ENCODE measurements at regions not wholly inside any gene's neighbourhood (a gene's known extent, or its start where the extent isn't known, plus 50 kb on each side); places are given as distances from the start of the nearest gene placed in this dataset.

GRCh38 chr9:135335691-135336181 lies 143.8 kb upstream of the PPP1R26 start:
- no peak for TF ChIP-seq CTCF (IDR thresholded peaks at IDR 0.05; ENCODE audit: extremely low read depth, low read depth, low read length)
- peak; percentile 55 for DNase-seq (ENCODE audit: insufficient read length, low spot score, missing footprints)
- H3K79me2 ChIP-seq (ENCODE audit: insufficient read depth, low read length): no peaks in the 10 kb centered on the region

GRCh38 chr9:135336722-135337527 lies 142.7 kb upstream of the PPP1R26 start:
- no peak for TF ChIP-seq CTCF (IDR thresholded peaks at IDR 0.05; ENCODE audit: extremely low read depth, low read depth, low read length)
- no peak overlapping the region for H2AFZ ChIP-seq (ENCODE audit: low read length)
- H3K79me2 ChIP-seq (ENCODE audit: insufficient read depth, low read length): no peaks in the 10 kb centered on the region

More at GRCh38 chr9:135335691-135336181, 143.8 kb upstream of the PPP1R26 start:
- H3K9me3 ChIP-seq (ENCODE audit: low read depth, low read length): no peaks in the 10 kb centered on the region
- H3K4me3 ChIP-seq (ENCODE audit: insufficient read depth, low read length): no peak overlapping the region
- no peaks in the 10 kb centered on the region for H3K36me3 ChIP-seq (ENCODE audit: insufficient read depth, low read length)
- no peaks in the 10 kb centered on the region for H4K20me1 ChIP-seq (ENCODE audit: insufficient read depth, low read length)
- H3K4me2 ChIP-seq (ENCODE audit: insufficient read depth, low read length): no peak overlapping the region
- no peak overlapping the region for H3K27ac ChIP-seq (ENCODE audit: low read depth, low read length)
- peaks cover 11% of the 10 kb centered on the region for H3K27me3 ChIP-seq (ENCODE audit: insufficient read depth, low read length)
- H2AFZ ChIP-seq (ENCODE audit: low read length): no peak overlapping the region
- no peaks in the 10 kb centered on the region for H3K4me1 ChIP-seq (ENCODE audit: insufficient read depth, low read length)

GRCh38 chr9:135338546-135338945 lies 141.0 kb upstream of the PPP1R26 start:
- Histone ChIP-seq H3K79me2 (ENCODE audit: insufficient read depth, low read length) (no peaks in the 10 kb centered on the region), H3K4me1 (ENCODE audit: insufficient read depth, low read length) (no peaks in the 10 kb centered on the region)
- no peak for TF ChIP-seq CTCF (IDR thresholded peaks at IDR 0.05; ENCODE audit: extremely low read depth, low read depth, low read length)

More at GRCh38 chr9:135336722-135337527, 142.7 kb upstream of the PPP1R26 start:
- peak; percentile 73 for DNase-seq (ENCODE audit: insufficient read length, low spot score, missing footprints)
- no peaks in the 10 kb centered on the region for H3K36me3 ChIP-seq (ENCODE audit: insufficient read depth, low read length)
- H3K27ac ChIP-seq (ENCODE audit: low read depth, low read length): no peak overlapping the region
- no peak overlapping the region for H3K4me2 ChIP-seq (ENCODE audit: insufficient read depth, low read length)
- no peaks in the 10 kb centered on the region for H3K4me1 ChIP-seq (ENCODE audit: insufficient read depth, low read length)
- H3K4me3 ChIP-seq (ENCODE audit: insufficient read depth, low read length): no peak overlapping the region
- no peaks in the 10 kb centered on the region for H4K20me1 ChIP-seq (ENCODE audit: insufficient read depth, low read length)
- peaks cover 14% of the 10 kb centered on the region for H3K27me3 ChIP-seq (ENCODE audit: insufficient read depth, low read length)
- no peaks in the 10 kb centered on the region for H3K9me3 ChIP-seq (ENCODE audit: low read depth, low read length)

GRCh38 chr9:135339378-135339973 lies 140.1 kb upstream of the PPP1R26 start:
- Histone ChIP-seq H4K20me1 (ENCODE audit: insufficient read depth, low read length) (no peaks in the 10 kb centered on the region), H3K79me2 (ENCODE audit: insufficient read depth, low read length) (no peaks in the 10 kb centered on the region), H3K27me3 (ENCODE audit: insufficient read depth, low read length) (peaks cover 14% of the 10 kb centered on the region), H3K4me3 (ENCODE audit: insufficient read depth, low read length) (no peak overlapping the region), H3K9me3 (ENCODE audit: low read depth, low read length) (no peaks in the 10 kb centered on the region), H3K4me1 (ENCODE audit: insufficient read depth, low read length) (no peaks in the 10 kb centered on the region), H2AFZ (ENCODE audit: low read length) (no peak overlapping the region), H3K4me2 (ENCODE audit: insufficient read depth, low read length) (no peak overlapping the region), H3K27ac (ENCODE audit: low read depth, low read length) (no peak overlapping the region), H3K36me3 (ENCODE audit: insufficient read depth, low read length) (no peaks in the 10 kb centered on the region)
- DNase-seq (ENCODE audit: insufficient read length, low spot score, missing footprints): peak; percentile 57
- no peak for TF ChIP-seq CTCF (IDR thresholded peaks at IDR 0.05; ENCODE audit: extremely low read depth, low read depth, low read length)

More at GRCh38 chr9:135338546-135338945, 141.0 kb upstream of the PPP1R26 start:
- Histone ChIP-seq H3K4me3 (ENCODE audit: insufficient read depth, low read length) (no peak overlapping the region), H3K27me3 (ENCODE audit: insufficient read depth, low read length) (peaks cover 14% of the 10 kb centered on the region), H3K9me3 (ENCODE audit: low read depth, low read length) (no peaks in the 10 kb centered on the region), H3K4me2 (ENCODE audit: insufficient read depth, low read length) (no peak overlapping the region), H2AFZ (ENCODE audit: low read length) (no peak overlapping the region), H3K27ac (ENCODE audit: low read depth, low read length) (no peak overlapping the region), H3K36me3 (ENCODE audit: insufficient read depth, low read length) (no peaks in the 10 kb centered on the region), H4K20me1 (ENCODE audit: insufficient read depth, low read length) (no peaks in the 10 kb centered on the region)
- DNase-seq (ENCODE audit: insufficient read length, low spot score, missing footprints): peak; percentile 41
